Naive thymus-derived CD4-positive, alpha-beta T cell (primary cell): ENCODE measurements at regions not wholly inside any gene's neighbourhood (a gene's known extent, or its start where the extent isn't known, plus 50 kb on each side); places are given as distances from the start of the nearest gene placed in this dataset.

Source experiments
- ATAC-seq: fragments of 150-1000 bp; cut with Tn5 transposase; 2 replicates; pipeline ENCODE4 v1.10.0; 2021; ENCODE audit warnings: mild to moderate bottlenecking, moderate library complexity
- CTCF ChIA-PET: fragments of 350-600 bp; sonication (Branson Sonifier 250); formaldehyde crosslinking; loops from one replicate; lab custom pipeline; 2021; ENCODE audit warnings: antibody characterized with exemption; lab: Charles Lee
- POLR2A ChIA-PET: fragments of 350-600 bp; sonication (Branson Sonifier 250); formaldehyde crosslinking; loops from one replicate; lab custom pipeline; 2021; ENCODE audit warnings: antibody characterized with exemption, inconsistent platforms; lab: Charles Lee
- DNase-seq, 9 donors: peaks; one replicate each; pipeline versions ENCODE4 v3.0.0 to v3.0.0-alpha.2; 2020 to 2022; ENCODE audit warnings: mixed read lengths in 1 of 9
- H3K27ac ChIP-seq: one replicate; pipeline ENCODE4 v1.7.0; 2013; ENCODE audit warnings: mild to moderate bottlenecking, low read depth, low read length, moderate library complexity
- H3K27me3 ChIP-seq, 2 donors: one replicate each; pipeline ENCODE4 v1.7.0; 2013; ENCODE audit warnings: low read length in 2 of 2, mild to moderate bottlenecking in 2 of 2, moderate library complexity in 2 of 2; ENCODE audit not compliant: control insufficient read depth in 2 of 2, insufficient read depth in 2 of 2
- H3K36me3 ChIP-seq, 3 experiments: 1 replicate in 2 of 3; 2 replicates in 1 of 3; pipeline ENCODE4 v1.7.0; 2013; ENCODE audit warnings: low read length in 3 of 3, mild to moderate bottlenecking in 3 of 3, moderate library complexity in 1 of 3; ENCODE audit not compliant: insufficient read depth in 3 of 3, control insufficient read depth in 2 of 3
- H3K4me1 ChIP-seq, 2 donors: one replicate each; pipeline ENCODE4 v1.7.0; 2013; ENCODE audit warnings: low read length in 2 of 2, mild to moderate bottlenecking in 2 of 2, moderate library complexity in 1 of 2; ENCODE audit not compliant: control insufficient read depth in 2 of 2, insufficient read depth in 2 of 2
- H3K4me3 ChIP-seq: 2 replicates; pipeline ENCODE4 v1.7.0; 2013; ENCODE audit warnings: mild to moderate bottlenecking, low read length
- H3K9me3 ChIP-seq, 3 experiments: 1 replicate in 2 of 3; 2 replicates in 1 of 3; pipeline ENCODE4 v1.7.0; 2013; ENCODE audit warnings: low read length in 3 of 3; ENCODE audit not compliant: control insufficient read depth in 2 of 3
- H3K27ac Mint-ChIP-seq, 9 donors: one replicate each; pipeline ENCODE4 v1.8.0; 2020 to 2022; ENCODE audit warnings: mixed read lengths in 9 of 9, mild to moderate bottlenecking in 8 of 9, moderate library complexity in 5 of 9, inconsistent platforms in 2 of 9
- H3K27me3 Mint-ChIP-seq, 5 donors: one replicate each; pipeline ENCODE4 v1.8.0; 2021 to 2022; ENCODE audit warnings: mixed read lengths in 5 of 5, mild to moderate bottlenecking in 1 of 5
- H3K36me3 Mint-ChIP-seq, 5 donors: one replicate each; pipeline ENCODE4 v1.8.0; 2020 to 2022; ENCODE audit warnings: mixed read lengths in 5 of 5, mild to moderate bottlenecking in 3 of 5, inconsistent platforms in 1 of 5
- H3K4me1 Mint-ChIP-seq, 7 donors: one replicate each; pipeline ENCODE4 v1.8.0; 2020 to 2022; ENCODE audit warnings: mixed read lengths in 7 of 7, mild to moderate bottlenecking in 3 of 7, inconsistent platforms in 1 of 7
- H3K4me3 Mint-ChIP-seq, 10 donors: one replicate each; pipeline ENCODE4 v1.8.0; 2020 to 2022; ENCODE audit warnings: mild to moderate bottlenecking in 10 of 10, mixed read lengths in 10 of 10, moderate library complexity in 6 of 10, inconsistent platforms in 2 of 10
- H3K9me3 Mint-ChIP-seq, 11 donors: one replicate each; pipeline ENCODE4 v1.8.0; 2020 to 2022; ENCODE audit warnings: mixed read lengths in 11 of 11, mild to moderate bottlenecking in 4 of 11, inconsistent platforms in 1 of 11, moderate library complexity in 1 of 11
- intact Hi-C, 2 donors: fragments of 100-400 bp; cut with micrococcal nuclease; formaldehyde crosslinking; loops; one replicate each; pipeline ENCODE4 v1.15.1; 2023

- Mint-ChIP-seq H3K4me3 (no peak overlapping the region), H3K27ac (no peak overlapping the region), H3K27me3 (no peaks in the 10 kb centered on the region), H3K36me3 (no peaks in the 10 kb centered on the region), H3K4me1 (no peaks in the 10 kb centered on the region), H3K9me3 (peaks cover 0 to 8% (median 1%) of the 10 kb centered on the region in 11 donors)
- H3K9me3 ChIP-seq: no peaks in the 10 kb centered on the region
- DNase-seq: no peak
- no peaks in the 10 kb centered on the region for H3K4me1 ChIP-seq
- POLR2A ChIA-PET: no interaction called here
- no peak overlapping the region for H3K4me3 ChIP-seq
- H3K27ac ChIP-seq: no peak overlapping the region
- no peaks in the 10 kb centered on the region for H3K27me3 ChIP-seq
- ATAC-seq: no peak
- CTCF ChIA-PET: no interaction called here
- no peaks in the 10 kb centered on the region for H3K36me3 ChIP-seq
- intact Hi-C loops: no loop called here
Observed at GRCh38 chr7:120023494-120024167, 249.3 kb upstream of the KCND2 start.

GRCh38 chr7:120028636-120029035 is 244.3 kb upstream of the KCND2 start:
- H3K27ac ChIP-seq: no peak overlapping the region
- H3K9me3 ChIP-seq: no peaks in the 10 kb centered on the region
- H3K4me1 ChIP-seq: no peaks in the 10 kb centered on the region
- CTCF ChIA-PET: no interaction called here
- intact Hi-C loops: no loop called here
- no peak overlapping the region for H3K4me3 ChIP-seq
- POLR2A ChIA-PET: no interaction called here
- no peaks in the 10 kb centered on the region for H3K27me3 Mint-ChIP-seq
- no peaks in the 10 kb centered on the region for H3K36me3 ChIP-seq
- no peak for DNase-seq
- H3K4me1 Mint-ChIP-seq: no peaks in the 10 kb centered on the region
- no peak overlapping the region for H3K27ac Mint-ChIP-seq
- H3K4me3 Mint-ChIP-seq: no peak overlapping the region
- no peaks in the 10 kb centered on the region for H3K36me3 Mint-ChIP-seq
- no peaks in the 10 kb centered on the region for H3K27me3 ChIP-seq
- H3K9me3 Mint-ChIP-seq: peaks cover 0 to 1% (median 0%) of the 10 kb centered on the region in 11 donors
- no peak for ATAC-seq

- H3K9me3 Mint-ChIP-seq: peaks cover 0 to 9% (median 2%) of the 10 kb centered on the region in 11 donors
- H3K4me3 Mint-ChIP-seq: no peak overlapping the region
- no peaks in the 10 kb centered on the region for H3K36me3 ChIP-seq
- no peak overlapping the region for H3K27ac ChIP-seq
- no peak for ATAC-seq
- CTCF ChIA-PET: no interaction called here
- no peak overlapping the region for H3K27ac Mint-ChIP-seq
- intact Hi-C loops: no loop called here
- no peaks in the 10 kb centered on the region for H3K4me1 ChIP-seq
- no peaks in the 10 kb centered on the region for H3K36me3 Mint-ChIP-seq
- no peaks in the 10 kb centered on the region for H3K27me3 ChIP-seq
- H3K4me1 Mint-ChIP-seq: no peaks in the 10 kb centered on the region
- DNase-seq: no peak
- POLR2A ChIA-PET: no interaction called here
- H3K4me3 ChIP-seq: no peak overlapping the region
- no peaks in the 10 kb centered on the region for H3K27me3 Mint-ChIP-seq
- H3K9me3 ChIP-seq: no peaks in the 10 kb centered on the region
Observed at GRCh38 chr7:120030876-120031275, 242.1 kb upstream of the KCND2 start.

GRCh38 chr7:120033114-120033513 is 239.9 kb upstream of the KCND2 start:
- Mint-ChIP-seq H3K36me3 (no peaks in the 10 kb centered on the region), H3K4me3 (no peak overlapping the region), H3K27ac (no peak overlapping the region), H3K27me3 (no peaks in the 10 kb centered on the region), H3K4me1 (no peaks in the 10 kb centered on the region), H3K9me3 (peaks cover 0 to 21% (median 10%) of the 10 kb centered on the region in 11 donors)
- H3K27me3 ChIP-seq: no peaks in the 10 kb centered on the region
- no peaks in the 10 kb centered on the region for H3K9me3 ChIP-seq
- H3K4me3 ChIP-seq: no peak overlapping the region
- intact Hi-C loops: no loop called here
- ChIA-PET POLR2A (no interaction called here), CTCF (no interaction called here)
- no peaks in the 10 kb centered on the region for H3K36me3 ChIP-seq
- ATAC-seq (no peak), DNase-seq (no peak)
- H3K27ac ChIP-seq: no peak overlapping the region
- H3K4me1 ChIP-seq: no peaks in the 10 kb centered on the region

- intact Hi-C loops: no loop called here
- H3K9me3 Mint-ChIP-seq: peaks cover 6 to 51% (median 25%) of the 10 kb centered on the region in 11 donors
- H3K27me3 Mint-ChIP-seq: no peaks in the 10 kb centered on the region
- no peak overlapping the region for H3K27ac ChIP-seq
- no peaks in the 10 kb centered on the region for H3K36me3 ChIP-seq
- H3K9me3 ChIP-seq: peaks cover 0 to 5% (median 0%) of the 10 kb centered on the region in 3 experiments
- H3K4me3 Mint-ChIP-seq: no peak overlapping the region
- DNase-seq (no peak), ATAC-seq (no peak)
- ChIA-PET CTCF (no interaction called here), POLR2A (no interaction called here)
- no peaks in the 10 kb centered on the region for H3K4me1 ChIP-seq
- no peaks in the 10 kb centered on the region for H3K4me1 Mint-ChIP-seq
- no peak overlapping the region for H3K4me3 ChIP-seq
- no peaks in the 10 kb centered on the region for H3K27me3 ChIP-seq
- H3K27ac Mint-ChIP-seq: no peak overlapping the region
- H3K36me3 Mint-ChIP-seq: peaks cover 0 to 5% (median 0%) of the 10 kb centered on the region in 5 donors
Observed at GRCh38 chr7:120039138-120039537, 233.8 kb upstream of the KCND2 start.

- no peaks in the 10 kb centered on the region for H3K27me3 Mint-ChIP-seq
- Histone ChIP-seq H3K9me3 (peaks cover 0 to 5% (median 0%) of the 10 kb centered on the region in 3 experiments), H3K27me3 (no peaks in the 10 kb centered on the region), H3K36me3 (no peaks in the 10 kb centered on the region), H3K4me3 (no peak overlapping the region), H3K4me1 (no peaks in the 10 kb centered on the region), H3K27ac (no peak overlapping the region)
- H3K4me3 Mint-ChIP-seq: no peak overlapping the region
- no peaks in the 10 kb centered on the region for H3K4me1 Mint-ChIP-seq
- peaks cover 0 to 5% (median 0%) of the 10 kb centered on the region in 5 donors for H3K36me3 Mint-ChIP-seq
- ATAC-seq (no peak), DNase-seq (no peak)
- CTCF ChIA-PET: no interaction called here
- H3K9me3 Mint-ChIP-seq: peaks cover 3 to 40% (median 20%) of the 10 kb centered on the region in 11 donors
- POLR2A ChIA-PET: no interaction called here
- intact Hi-C loops: no loop called here
- no peak overlapping the region for H3K27ac Mint-ChIP-seq
Observed at GRCh38 chr7:120041798-120042197, 231.2 kb upstream of the KCND2 start.

GRCh38 chr7:120043250-120043649 is 229.7 kb upstream of the KCND2 start:
- ATAC-seq (no peak), DNase-seq (no peak)
- ChIA-PET CTCF (no interaction called here), POLR2A (no interaction called here)
- Mint-ChIP-seq H3K9me3 (peaks cover 0 to 32% (median 14%) of the 10 kb centered on the region in 11 donors), H3K4me3 (no peak overlapping the region), H3K4me1 (no peaks in the 10 kb centered on the region), H3K36me3 (peaks cover 0 to 5% (median 0%) of the 10 kb centered on the region in 5 donors), H3K27ac (no peak overlapping the region), H3K27me3 (no peaks in the 10 kb centered on the region)
- Histone ChIP-seq H3K27me3 (no peaks in the 10 kb centered on the region), H3K4me1 (no peaks in the 10 kb centered on the region), H3K36me3 (no peaks in the 10 kb centered on the region), H3K9me3 (peaks cover 0 to 5% (median 0%) of the 10 kb centered on the region in 3 experiments), H3K27ac (no peak overlapping the region), H3K4me3 (no peak overlapping the region)
- intact Hi-C loops: no loop called here
